ENCODE measurements at regions not wholly inside any gene's neighbourhood (a gene's known extent, or its start where the extent isn't known, plus 50 kb on each side); places are given as distances from the start of the nearest gene placed in this dataset.

DNA sequence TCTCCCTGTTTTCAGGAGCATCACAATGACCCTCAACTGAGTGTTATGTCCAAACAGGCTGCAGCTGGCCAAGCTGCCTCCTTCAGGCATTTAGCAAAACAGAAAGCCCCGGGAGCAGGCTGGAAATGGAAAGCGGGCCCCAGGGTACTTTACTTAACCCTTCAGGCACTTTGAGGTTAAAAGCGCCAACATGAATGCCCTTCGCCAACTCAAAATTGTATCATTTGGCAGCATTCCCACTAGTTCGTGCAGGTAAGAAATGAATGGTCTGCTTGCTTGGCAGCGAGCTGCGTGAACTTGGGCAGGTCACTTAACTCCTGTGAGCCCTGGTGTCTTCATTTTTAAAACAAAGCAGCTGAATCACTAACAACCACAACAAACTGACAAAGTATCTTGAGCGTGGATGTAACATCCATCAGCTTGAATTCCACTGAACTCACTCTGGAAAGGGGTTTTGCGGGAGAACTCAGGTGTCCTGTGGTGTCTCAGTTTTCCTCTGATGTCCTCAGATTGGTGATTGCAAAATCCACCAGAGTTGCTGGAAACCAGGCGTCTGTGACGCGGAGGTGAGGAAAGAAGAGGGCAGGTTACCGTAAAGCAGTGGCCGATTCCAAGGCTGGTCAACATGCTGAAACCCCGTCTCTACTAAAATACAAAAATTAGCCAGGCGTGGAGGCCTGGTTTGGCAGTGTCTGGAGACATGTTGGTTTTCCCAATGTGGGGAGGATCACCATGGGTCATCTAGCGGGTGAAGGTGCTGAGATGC lies 118.8 kb upstream of the ZNF217 start:
- TF ChIP-seq, protein P1, sequence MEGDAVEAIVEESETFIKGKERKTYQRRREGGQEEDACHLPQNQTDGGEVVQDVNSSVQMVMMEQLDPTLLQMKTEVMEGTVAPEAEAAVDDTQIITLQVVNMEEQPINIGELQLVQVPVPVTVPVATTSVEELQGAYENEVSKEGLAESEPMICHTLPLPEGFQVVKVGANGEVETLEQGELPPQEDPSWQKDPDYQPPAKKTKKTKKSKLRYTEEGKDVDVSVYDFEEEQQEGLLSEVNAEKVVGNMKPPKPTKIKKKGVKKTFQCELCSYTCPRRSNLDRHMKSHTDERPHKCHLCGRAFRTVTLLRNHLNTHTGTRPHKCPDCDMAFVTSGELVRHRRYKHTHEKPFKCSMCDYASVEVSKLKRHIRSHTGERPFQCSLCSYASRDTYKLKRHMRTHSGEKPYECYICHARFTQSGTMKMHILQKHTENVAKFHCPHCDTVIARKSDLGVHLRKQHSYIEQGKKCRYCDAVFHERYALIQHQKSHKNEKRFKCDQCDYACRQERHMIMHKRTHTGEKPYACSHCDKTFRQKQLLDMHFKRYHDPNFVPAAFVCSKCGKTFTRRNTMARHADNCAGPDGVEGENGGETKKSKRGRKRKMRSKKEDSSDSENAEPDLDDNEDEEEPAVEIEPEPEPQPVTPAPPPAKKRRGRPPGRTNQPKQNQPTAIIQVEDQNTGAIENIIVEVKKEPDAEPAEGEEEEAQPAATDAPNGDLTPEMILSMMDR (IDR thresholded peaks at IDR 0.05), result no peak
- no peak for TF ChIP-seq POLR2A (IDR thresholded peaks at IDR 0.05)
